Glomerular visceral epithelial cell (primary cell): ENCODE measurements at regions not wholly inside any gene's neighbourhood (a gene's known extent, or its start where the extent isn't known, plus 50 kb on each side); places are given as distances from the start of the nearest gene placed in this dataset.
"Not testable (repeated sequence)": the region's sequence is repeated elsewhere in the genome, so short reads cannot be mapped to it uniquely, and the experiment has no call there.

Source experiments
- DNase-seq: peaks from one replicate; pipeline ENCODE4 v3.0.0-alpha.2; 2016; ENCODE audit errors: extremely low spot score

- DNase-seq = no peak
Observed at GRCh38 chr10:78644550-78644949, 424.2 kb upstream of the ZMIZ1 start.

- DNase-seq = no peak
Observed at GRCh38 chr10:78645169-78645686, 423.5 kb upstream of the ZMIZ1 start.

DNA sequence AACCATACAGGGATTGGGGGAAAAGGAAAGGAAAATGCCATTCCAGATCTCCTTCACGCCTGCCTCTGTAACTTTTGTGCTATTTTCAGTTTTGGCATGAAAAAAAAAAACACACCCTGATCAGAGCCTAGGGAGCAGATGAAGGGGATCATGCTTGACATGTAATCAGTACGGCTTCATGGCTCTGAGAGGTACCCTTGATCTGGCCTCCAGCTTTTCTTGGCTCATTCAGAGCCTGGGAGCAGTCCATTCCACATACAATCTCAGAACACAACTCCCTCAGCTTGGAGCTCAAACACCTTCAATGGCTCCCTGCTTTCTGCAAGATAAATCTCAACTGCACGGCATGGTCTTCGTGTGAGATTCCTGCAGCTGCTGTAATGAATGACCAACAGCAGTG is 422.8 kb upstream of the ZMIZ1 start:
- DNase-seq = no peak

DNA sequence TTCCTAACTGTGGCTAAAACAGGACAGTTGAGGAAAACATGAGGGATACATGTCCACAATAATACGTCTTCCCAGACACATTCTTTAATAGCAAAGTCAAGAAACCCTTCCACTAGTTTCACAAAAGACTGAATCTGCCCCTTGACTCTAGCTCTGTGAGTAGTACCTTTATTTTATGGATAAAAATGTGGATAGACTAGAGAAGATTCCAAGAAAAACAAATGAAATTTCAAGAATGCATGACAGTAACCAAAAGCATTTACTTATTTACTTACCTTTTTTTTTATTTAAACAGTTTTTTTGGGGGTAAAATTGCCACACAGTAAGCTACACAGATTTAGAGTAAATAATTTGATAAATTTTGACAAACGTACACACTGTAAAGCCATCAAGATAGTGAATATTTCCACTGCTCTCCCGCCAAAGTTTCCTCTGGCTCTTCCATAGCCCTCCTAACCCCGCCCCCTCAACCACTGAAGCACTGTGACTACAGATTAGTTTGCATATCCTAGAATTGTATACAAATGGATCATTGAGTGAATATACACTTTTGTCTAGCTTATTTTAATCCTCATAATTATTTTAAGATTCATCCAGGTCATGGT is 420.4 kb upstream of the ZMIZ1 start:
- no peak for DNase-seq

- no peak for DNase-seq
Observed at GRCh38 chr10:78649429-78649828, 419.3 kb upstream of the ZMIZ1 start.

DNA sequence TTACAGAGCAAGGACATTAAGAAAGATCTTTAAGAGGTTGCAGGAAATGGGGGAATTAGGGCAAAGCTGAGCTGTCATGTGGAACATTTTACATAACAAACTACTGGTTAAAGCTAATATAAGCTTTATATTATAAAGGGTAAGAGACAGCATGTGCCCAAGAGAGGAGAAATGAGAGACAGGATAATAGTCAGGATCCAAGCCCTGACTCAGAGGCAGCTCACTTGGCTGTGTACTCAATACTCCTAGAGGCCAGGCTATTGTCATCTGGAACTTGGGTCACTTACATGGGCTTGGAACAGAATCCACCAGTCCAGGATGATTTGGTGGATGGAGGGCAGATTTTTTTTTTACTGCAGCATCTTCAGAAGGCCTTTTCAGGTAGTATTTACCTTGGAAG is 418.6 kb upstream of the ZMIZ1 start:
- no peak for DNase-seq

GRCh38 chr10:78651287-78651686 is 417.5 kb upstream of the ZMIZ1 start:
- no peak for DNase-seq

GRCh38 chr10:78653555-78653954 is 415.2 kb upstream of the ZMIZ1 start:
- DNase-seq = no peak

- DNase-seq = no peak
Observed at GRCh38 chr10:78654047-78654590, 414.6 kb upstream of the ZMIZ1 start.

- DNase-seq = no peak
Observed at GRCh38 chr10:78655979-78656378, 412.8 kb upstream of the ZMIZ1 start.

DNA sequence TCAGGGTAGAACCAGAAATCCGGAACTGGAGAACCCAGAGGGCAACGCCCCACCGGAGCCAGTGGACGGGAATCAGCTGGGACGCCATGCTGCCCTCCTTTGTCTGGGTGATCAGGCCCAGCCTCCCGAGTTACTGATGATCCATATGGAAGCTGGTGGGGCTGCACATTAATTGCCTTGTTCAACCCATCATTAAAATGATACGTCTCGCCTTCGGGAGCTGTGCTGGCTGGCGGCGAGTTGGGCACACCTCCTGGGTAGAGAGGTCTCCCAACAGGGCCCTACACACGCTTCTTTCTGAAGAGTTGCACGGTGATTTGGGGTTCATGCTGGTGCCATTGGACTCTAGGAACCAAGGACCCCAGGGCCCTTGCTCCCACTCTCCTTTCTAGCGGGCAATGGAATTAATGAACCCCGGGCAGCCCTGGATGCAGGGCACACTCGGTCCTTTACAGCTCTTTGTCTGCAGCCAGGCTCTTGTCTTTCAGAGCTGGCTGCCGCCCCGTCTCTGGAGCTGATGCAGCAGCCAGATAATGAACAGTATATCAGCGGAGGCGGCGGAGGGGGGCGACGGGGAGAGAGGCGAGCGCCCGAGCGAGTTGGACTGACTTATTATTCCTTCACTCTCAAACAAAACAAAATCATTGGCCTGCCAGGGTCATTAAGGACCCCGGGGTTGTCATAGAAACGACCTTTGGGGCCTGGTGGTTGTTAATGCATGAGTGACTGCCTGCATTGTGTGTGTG is 412.2 kb upstream of the ZMIZ1 start:
- no peak for DNase-seq

DNA sequence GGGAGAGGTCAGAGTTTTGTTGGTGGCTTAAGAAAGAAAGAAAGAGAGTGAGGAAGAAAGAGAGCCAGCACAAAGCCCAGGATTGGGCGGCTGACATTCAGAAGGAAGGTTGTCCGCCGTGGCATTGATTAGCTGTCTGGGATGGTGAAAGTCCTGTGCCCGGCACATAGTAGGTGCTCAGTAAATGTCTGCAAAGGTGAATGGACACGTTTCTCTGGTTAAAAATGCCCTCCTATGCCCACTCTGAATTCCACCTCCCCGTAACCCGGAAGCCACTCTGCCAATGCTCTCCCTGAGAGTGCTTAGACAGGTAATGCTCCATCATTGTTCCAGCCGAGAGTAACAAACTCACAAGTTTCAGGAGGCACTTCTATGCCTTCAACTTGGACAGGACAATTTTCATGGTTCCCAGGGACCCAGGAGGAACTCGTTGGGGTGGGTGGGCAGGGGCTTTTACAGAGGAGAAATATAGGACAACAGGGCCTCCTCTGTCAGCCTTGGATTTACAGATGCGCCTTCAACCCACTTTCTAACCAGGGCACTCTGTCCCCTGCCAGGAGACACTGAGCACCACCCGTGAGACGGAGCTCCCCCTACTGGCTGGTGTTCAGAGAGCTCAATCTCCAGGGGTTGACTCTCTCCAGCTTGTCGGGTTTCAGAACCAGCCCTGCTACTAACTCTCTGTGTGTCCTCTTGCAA is 411.5 kb upstream of the ZMIZ1 start:
- DNase-seq = peak; percentile 40

DNA sequence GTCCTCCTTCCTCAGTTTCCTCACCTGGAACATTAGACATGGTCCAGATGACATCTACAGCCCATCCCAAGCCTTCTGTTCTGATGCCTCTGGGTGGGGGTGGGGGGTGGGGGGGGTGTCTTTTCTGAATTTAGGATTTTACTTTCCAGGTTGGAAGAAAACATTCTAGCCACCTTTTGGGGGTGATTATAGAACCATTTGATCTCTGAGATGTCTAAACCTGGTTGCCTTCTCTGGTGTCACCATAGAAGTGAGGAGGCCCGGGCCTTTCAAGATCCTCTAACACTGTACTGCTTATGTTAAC is 411.0 kb upstream of the ZMIZ1 start:
- no peak for DNase-seq

GRCh38 chr10:78658645-78659597 is 409.8 kb upstream of the ZMIZ1 start:
- no peak for DNase-seq

DNA sequence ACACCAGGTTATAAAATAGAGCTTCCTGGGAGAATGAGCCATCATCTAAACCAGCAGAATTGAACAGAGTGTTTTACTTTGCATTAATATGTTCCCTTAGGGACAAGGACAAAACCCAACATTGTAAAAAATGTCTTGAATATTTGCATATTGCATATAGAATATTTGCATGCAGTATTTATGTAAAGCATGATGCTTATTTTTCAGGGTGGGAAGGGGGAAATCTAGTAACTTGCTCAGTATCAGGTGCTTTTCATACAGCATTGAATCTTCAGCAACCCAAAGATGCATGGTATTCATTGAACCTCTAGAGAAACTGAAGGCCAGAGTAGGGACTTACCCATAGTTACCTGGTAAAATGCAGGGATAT is 409.2 kb upstream of the ZMIZ1 start:
- no peak for DNase-seq

- no peak for DNase-seq
Observed at GRCh38 chr10:78660446-78661106, 408.2 kb upstream of the ZMIZ1 start.

- DNase-seq = no peak
Observed at GRCh38 chr10:78663721-78664120, 405.0 kb upstream of the ZMIZ1 start.

DNA sequence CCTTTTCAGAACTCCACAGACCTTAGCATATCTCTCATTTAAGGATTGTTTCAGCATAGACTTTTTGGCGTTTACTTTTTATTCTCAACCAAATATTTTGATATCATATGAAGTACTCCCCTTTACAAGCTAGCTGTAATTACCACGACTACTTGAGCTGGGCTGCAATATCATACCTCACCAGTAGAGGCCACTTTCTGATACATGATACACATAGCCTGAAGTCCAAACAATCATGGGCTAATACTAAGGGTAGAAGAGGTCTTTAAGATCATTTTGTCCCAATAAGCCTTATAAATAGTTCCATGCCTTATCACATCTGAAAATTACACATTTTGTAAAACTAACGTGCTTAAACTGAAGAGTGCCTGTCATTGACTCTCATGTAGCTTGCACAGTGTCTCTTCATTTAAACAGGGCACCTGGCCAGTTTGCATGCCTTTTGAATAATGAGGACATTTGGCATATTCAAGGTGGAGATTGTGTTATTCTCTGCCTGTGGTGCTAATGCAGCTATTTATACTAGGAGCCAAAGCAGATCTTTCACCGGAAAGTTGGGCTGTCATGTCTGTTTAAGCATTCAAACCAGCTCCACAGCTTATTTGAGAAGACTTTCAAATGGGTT is 403.7 kb upstream of the ZMIZ1 start:
- DNase-seq = no peak

DNA sequence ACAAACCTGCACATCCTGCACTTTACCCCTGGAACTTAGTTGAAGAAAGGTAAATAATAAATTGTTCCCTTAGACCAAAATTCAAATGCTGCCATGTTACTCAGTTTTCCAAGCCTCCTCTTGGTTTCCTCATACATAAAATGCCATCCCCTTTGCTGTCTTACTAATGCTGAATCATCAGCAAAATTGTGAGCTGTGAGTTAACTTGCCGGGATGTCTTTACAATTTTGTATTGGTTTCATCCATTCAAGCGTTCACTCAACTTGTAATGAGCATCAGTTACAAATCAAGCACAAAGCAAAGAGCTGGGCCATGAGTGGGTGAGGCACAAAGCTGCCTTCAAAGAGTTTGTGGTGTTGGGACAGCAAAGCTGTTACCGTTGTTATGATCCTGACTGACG is 395.8 kb upstream of the ZMIZ1 start:
- peak; percentile 16 for DNase-seq

- DNase-seq = peak; percentile 55
Observed at GRCh38 chr10:78681141-78681540, 387.6 kb upstream of the ZMIZ1 start.

- DNase-seq = not testable (repeated sequence)
Observed at GRCh38 chr10:78681986-78682385, 386.8 kb upstream of the ZMIZ1 start.
